ENCODE measurements at regions not wholly inside any gene's neighbourhood (a gene's known extent, or its start where the extent isn't known, plus 50 kb on each side); places are given as distances from the start of the nearest gene placed in this dataset.

DNA sequence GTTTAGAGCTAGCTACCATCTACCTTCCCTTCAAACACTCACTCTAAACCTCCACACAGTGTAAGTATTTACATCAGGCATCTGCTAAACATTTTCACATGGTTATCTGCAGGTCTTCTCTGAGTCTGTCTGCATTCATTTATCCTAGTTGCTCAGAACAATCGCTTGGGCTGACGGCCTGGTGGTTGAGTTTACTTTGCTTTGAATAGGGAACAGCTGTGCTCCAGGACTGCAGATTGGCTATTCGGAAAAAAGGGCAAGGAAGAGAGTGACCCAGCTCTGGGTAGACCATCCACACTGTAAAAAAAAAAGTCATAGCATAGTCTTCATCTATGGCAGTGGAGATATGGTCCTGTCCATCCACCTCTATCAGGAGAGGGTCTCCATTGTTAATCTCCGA lies 115.3 kb upstream of the ESR1 start:
- Histone ChIP-seq H3K23ac (ENCODE audit: low read depth, low read length) (no peak overlapping the region), H2BK5ac (ENCODE audit: low read depth, low read length, poor library complexity, severe bottlenecking) (no peak overlapping the region), H4K5ac (ENCODE audit: low read depth, low read length) (no peak overlapping the region), H3K27me3 (ENCODE audit: control insufficient read depth, insufficient read depth, low read length) (no peaks in the 10 kb centered on the region), H3K4ac (ENCODE audit: low read depth, low read length) (no peak overlapping the region), H2AK5ac (ENCODE audit: low read depth, low read length) (no peak overlapping the region), H3K27ac (ENCODE audit: insufficient read depth, low read length) (no peak overlapping the region), H3K4me3 (ENCODE audit: insufficient read depth, low read depth, low read length) (no peak overlapping the region), H2BK15ac (ENCODE audit: low read depth, low read length) (no peak overlapping the region), H3K14ac (replicated peaks; ENCODE audit: low read depth, low read length) (no peak overlapping the region), H3K36me3 (ENCODE audit: control insufficient read depth, insufficient read depth, low read length) (no peaks in the 10 kb centered on the region), H2BK20ac (ENCODE audit: low read depth, low read length) (no peak overlapping the region), H3K56ac (ENCODE audit: extremely low read depth, insufficient read depth, low read length) (no peak overlapping the region), H2BK120ac (ENCODE audit: low read depth, low read length) (no peak overlapping the region), H3K4me2 (ENCODE audit: low read depth, low read length) (no peak overlapping the region), H4K20me1 (ENCODE audit: insufficient read depth, low read length) (no peaks in the 10 kb centered on the region), H2AFZ (replicated peaks; ENCODE audit: low read length, poor library complexity) (no peak overlapping the region), H3K9me1 (ENCODE audit: insufficient read depth, low read length) (no peaks in the 10 kb centered on the region), H3K9ac (ENCODE audit: low read depth, low read length) (no peak overlapping the region), H4K91ac (ENCODE audit: insufficient read depth, low read depth, low read length) (no peak overlapping the region), H3K9me3 (ENCODE audit: control insufficient read depth, insufficient read depth, low read length) (no peaks in the 10 kb centered on the region), H2AK9ac (replicated peaks; ENCODE audit: low read depth, low read length, poor library complexity) (no peak overlapping the region), H3K18ac (ENCODE audit: low read depth, low read length) (no peak overlapping the region), H3K79me1 (ENCODE audit: low read depth in 1 of 2, low read length in 2 of 2) (no peaks in the 10 kb centered on the region), H3K4me1 (ENCODE audit: control insufficient read depth, insufficient read depth, low read length) (no peaks in the 10 kb centered on the region), H4K8ac (ENCODE audit: low read depth in 2 of 2, low read length in 2 of 2) (no peak overlapping the region)
- no peak for TF ChIP-seq CTCF (conservative IDR thresholded peaks at IDR 0.05; ENCODE audit: low read depth, low read length)
- TF ChIP-seq, protein P1, sequence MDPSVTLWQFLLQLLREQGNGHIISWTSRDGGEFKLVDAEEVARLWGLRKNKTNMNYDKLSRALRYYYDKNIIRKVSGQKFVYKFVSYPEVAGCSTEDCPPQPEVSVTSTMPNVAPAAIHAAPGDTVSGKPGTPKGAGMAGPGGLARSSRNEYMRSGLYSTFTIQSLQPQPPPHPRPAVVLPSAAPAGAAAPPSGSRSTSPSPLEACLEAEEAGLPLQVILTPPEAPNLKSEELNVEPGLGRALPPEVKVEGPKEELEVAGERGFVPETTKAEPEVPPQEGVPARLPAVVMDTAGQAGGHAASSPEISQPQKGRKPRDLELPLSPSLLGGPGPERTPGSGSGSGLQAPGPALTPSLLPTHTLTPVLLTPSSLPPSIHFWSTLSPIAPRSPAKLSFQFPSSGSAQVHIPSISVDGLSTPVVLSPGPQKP (IDR thresholded peaks at IDR 0.05; ENCODE audit: borderline replicate concordance, low read depth, low read length) = no peak
- no peak for TF ChIP-seq MXI1 (IDR thresholded peaks at IDR 0.05; ENCODE audit: borderline replicate concordance, low read depth, low read length)
- TF ChIP-seq CHD1 (IDR thresholded peaks at IDR 0.05; ENCODE audit: low read depth, low read length) = no peak
- TF ChIP-seq USF2 (IDR thresholded peaks at IDR 0.05; ENCODE audit: low read depth, low read length) = no peak
- TF ChIP-seq FOS (IDR thresholded peaks at IDR 0.05; ENCODE audit: low read depth, low read length) = no peak
- TF ChIP-seq BHLHE40 (IDR thresholded peaks at IDR 0.05; ENCODE audit: low read depth, low read length) = no peak
- WGBS, 2 experiments (ENCODE audit: extremely low coverage in 2 of 2, insufficient read length in 1 of 2) = no CpG with 5 or more reads among the region's 4 CpGs
- in situ Hi-C loops (cut with MboI; ENCODE audit: low sequenced_read_pairs) (no loop called here), intact Hi-C loops (cut with micrococcal nuclease) (no loop called here), dilution Hi-C loops (cut with HindIII; ENCODE audit: low sequenced_read_pairs, unreplicated experiment) (no loop called here)
- ATAC-seq (ENCODE audit: low read depth) = no peak
- no peak for DNase-seq
- CTCF ChIA-PET = no interaction called here
- no TSS peak for BruUV-seq (replicated peaks)
- POLR2A ChIA-PET (ENCODE audit: unreplicated experiment) = no interaction called here
